HG02623 (cell line): ENCODE measurements at regions not wholly inside any gene's neighbourhood (a gene's known extent, or its start where the extent isn't known, plus 50 kb on each side); places are given as distances from the start of the nearest gene placed in this dataset.
"Not testable (repeated sequence)": the region's sequence is repeated elsewhere in the genome, so short reads cannot be mapped to it uniquely, and the experiment has no call there.

Experiments used
- ATAC-seq: cut with Tn5 transposase; IDR thresholded peaks from one replicate; pipeline ENCODE4 v1.9.1; 2021; ENCODE audit warnings: moderate library complexity; ENCODE audit not compliant: unreplicated experiment

- no peak for ATAC-seq
Observed at GRCh38 chr4:126986005-126986404, 646.8 kb upstream of the INTU start.

DNA sequence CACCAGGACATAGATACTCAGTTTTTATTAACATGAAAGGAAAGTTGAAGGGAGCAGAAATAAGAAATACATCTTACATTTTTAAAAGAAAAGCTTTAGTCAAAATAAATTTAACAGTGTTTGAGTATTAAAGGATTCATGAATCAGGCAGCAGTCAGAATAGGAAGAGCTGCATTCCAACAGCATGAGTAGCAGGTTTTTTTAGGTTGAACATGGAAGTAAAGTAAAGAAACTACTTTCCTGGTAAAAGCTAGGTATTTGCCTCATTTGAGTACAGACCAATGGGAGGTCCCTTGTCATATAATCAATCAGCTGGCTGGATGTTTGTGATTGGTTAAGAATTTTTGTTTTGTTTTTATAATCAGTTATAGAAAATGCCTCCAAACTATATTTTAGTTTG, 645.9 kb upstream of the INTU start:
- no peak for ATAC-seq

- no peak for ATAC-seq
Observed at GRCh38 chr4:126991965-126992364, 640.8 kb upstream of the INTU start.

DNA sequence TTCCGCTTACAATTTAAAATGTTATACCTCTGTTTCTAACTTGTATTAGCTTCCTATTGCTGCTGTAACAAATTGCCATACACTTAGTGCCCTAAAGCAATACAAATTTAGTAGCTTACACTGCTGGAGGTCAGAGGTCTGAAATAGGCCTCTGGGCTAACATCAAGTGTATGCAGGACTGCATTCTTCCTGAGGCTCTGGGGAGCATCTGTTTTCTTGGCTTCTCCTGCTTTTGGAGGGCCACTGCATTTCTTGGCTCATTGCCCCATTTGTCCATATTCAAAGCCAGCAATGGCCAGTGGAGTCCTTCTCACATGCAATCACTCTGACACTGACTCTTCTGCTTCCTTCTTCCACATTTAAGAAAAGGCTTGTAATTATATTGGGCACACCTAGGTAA, 639.8 kb upstream of the INTU start:
- no peak for ATAC-seq

GRCh38 chr4:126993351-126993750, 639.4 kb upstream of the INTU start:
- no peak for ATAC-seq

- ATAC-seq, result no peak
Observed at GRCh38 chr4:126995235-126995634, 637.5 kb upstream of the INTU start.

DNA sequence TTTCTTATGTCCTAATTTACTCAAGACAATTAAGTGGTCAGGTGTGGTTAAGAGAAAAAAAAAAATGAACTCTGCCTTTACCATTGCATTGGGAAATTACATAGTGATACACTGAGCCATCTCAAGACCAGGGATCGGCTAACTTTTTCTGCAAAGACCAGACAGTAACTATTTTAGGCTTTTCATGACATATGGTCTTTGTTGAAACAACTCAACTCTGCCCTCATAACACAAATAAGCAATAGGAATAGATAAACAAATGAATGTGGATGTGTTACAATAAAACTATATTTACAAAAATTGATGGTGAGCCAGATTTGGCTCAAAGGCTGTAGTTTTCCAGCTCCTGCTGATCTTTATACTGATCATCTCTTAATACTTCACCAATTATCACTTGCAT, 632.6 kb upstream of the INTU start:
- ATAC-seq, result no peak

GRCh38 chr4:127000846-127001245, 631.9 kb upstream of the INTU start:
- no peak for ATAC-seq

DNA sequence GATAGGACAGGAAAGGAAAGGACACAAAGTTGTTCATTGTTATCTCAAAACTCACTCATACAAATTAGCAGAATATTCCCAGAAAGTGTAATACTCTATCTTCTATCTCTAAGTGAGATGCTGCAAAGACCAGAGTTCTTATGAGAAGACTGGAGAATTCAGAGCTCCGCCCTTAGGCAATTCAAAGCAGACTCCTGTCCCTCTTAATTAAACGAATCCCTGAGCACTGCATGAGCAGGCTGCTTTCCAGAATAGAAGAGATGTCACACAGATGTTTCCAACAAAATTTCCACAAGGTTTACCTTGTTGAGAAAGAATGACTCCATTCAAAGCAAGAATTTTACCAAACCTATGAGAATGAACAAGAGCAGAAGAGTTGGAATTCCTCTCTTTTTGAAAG, 630.8 kb upstream of the INTU start:
- no peak for ATAC-seq

GRCh38 chr4:127006446-127006877, 626.3 kb upstream of the INTU start:
- ATAC-seq, result no peak

DNA sequence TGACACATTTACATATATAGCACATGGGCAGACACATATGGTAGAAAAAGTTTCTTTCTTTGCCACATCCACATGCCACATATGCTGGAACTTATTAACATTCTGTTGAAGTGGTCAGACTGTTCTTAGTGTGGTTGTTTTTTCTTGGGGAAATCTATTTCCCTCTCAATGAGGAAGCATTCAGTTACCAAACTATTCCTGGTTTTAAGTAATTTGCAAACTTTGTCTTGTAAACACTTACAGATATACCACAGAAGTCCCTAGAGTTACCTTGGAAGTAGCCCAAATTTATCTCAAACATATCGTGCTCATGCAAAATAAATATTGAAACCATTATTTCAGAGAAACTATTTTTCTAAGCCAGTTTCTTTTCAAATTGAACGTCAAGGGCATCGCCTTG, 625.5 kb upstream of the INTU start:
- no peak for ATAC-seq

DNA sequence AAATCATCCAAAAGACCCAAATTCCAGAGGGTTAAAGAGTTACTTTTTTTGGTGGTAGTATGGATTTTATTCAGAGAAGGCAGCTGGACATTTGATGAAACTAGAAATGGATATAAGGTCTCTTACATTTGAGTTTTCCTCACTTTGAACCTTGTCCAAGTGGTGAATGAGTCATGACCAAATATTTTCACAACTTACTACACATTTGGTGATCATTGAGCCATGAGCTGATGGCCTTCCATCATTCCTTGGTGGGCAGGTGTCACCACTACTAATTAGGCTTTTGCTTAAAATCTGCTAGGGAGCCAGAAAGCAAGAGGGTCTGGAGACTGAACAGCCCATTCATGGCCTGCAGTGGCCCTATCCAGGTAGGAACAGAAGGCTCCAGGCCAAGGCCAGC, 620.2 kb upstream of the INTU start:
- no peak for ATAC-seq

- no peak for ATAC-seq
Observed at GRCh38 chr4:127015667-127016117, 617.1 kb upstream of the INTU start.

DNA sequence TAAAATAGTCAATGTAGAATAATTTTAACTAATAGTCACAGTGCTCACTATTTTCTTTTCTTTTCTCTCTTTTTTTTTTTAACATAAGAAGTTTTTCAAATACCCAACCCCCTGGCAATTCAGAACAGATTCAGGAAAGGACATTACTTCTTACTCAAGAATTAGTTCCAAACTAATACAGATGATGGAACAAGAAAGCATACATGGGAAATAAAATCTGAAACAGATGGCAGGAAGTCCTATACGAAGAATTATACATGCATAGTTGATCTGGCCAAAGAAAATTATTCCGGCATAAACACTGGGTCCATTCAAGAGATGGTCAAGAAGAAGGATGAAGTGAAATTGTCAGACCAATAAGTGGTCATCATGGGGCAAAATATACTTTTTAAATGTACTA, 614.4 kb upstream of the INTU start:
- ATAC-seq, result no peak

- not testable (repeated sequence) for ATAC-seq
Observed at GRCh38 chr4:127020831-127021230, 611.9 kb upstream of the INTU start.

DNA sequence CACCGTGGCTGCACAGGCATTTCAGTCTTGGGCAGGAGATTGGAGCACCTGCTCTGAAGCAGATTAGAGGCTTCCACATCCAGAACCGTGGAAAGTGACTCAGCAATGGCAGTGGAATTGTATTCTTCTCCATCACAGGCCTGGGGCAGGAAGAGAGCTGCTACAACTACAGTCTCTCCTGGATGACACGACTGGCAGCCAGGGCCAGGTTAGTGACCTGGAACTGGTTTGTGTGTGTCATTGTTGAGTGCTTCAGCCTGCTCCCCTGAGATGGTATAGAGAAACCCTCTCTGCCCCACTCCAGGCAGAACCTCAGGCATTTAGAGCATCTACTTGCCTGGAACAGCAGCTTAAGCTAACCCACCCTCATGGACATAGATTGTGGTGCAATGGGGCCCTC, 596.5 kb upstream of the INTU start:
- ATAC-seq, result no peak

DNA sequence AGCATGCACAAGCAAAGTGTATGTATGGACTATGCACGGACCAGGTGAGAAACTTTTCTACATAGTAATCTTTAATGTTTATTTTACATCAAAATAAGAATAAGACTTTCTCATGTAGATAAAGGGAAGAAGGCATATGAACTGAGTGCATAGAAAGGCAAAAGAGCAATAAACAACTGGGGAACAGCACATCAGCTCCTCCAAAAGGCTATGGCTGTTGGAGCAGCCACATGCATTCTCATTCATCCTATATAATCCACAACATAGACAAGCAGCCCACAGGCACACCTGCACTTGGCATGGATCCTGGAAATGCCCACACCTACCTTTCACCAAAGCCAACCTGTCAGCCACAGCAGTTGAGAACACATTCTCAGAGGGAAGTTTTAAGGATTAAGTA, 586.9 kb upstream of the INTU start:
- no peak for ATAC-seq

DNA sequence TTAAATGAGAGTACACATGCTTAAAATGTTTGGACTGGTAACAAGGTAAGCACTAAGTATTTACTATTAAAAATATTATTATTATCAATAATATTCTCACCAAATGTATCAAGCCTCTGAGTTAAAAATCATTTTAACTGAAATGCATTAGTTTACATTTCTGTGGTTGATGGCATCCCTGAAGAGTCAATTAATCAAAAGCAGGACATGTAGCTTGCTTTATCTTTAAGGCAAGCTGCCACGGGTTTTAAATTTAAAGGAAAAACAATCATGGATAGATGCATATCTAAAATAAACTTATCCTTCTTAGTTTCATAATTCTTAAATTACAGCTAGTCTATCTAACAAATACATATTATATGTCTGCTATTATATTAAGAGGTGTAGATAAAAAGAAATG, 584.8 kb upstream of the INTU start:
- no peak for ATAC-seq

DNA sequence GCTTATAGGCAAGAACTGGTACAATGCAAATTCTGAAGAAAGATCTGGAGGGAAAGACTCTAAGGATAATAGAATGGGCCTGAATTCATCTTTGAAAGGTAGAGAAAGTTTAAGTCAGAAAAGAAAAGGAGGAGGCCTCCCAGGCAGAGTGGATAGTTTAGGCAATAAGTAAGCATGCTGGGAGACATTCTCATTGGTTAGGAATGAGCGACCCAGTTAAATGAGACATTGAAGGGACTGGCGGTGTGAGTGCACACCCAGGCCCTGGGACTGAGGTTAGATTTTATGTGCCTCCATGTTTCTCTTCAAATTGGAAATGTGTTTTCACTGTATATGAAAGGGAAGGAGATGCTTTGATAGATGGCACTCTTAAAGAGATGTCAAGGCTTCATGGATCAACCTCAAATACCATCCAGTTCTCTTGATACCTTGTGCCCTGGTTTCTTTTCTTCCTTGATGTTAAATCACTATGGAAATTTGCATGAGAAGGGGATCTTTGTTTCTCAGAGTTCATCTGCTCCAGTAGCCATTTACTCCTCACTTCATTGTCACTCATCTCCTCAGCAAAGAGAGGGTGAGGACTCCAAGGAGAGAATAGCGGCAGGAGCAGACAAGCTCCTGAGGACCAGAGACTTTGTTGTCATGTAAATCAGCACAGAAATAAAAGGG, 584.2 kb upstream of the INTU start:
- no peak for ATAC-seq

DNA sequence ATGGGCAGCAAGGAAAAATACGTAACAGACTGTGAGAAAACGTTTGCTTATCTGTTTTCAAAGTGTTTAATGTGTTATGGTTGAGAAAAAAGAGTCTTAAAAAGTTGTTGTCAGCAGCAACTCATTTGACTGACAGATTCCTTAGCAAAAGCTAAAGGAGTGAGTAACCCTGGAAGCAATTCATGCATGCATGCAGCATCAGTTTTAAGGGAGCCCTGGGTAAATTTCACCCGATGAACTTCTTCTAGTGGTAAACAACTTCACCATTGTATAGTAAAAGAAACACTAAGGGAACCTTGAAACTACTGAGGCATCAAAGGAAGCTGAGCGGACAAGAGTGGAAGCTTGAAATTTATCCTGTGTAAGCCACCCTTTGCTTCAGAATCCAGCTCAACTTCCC, 583.2 kb upstream of the INTU start:
- ATAC-seq, result no peak

GRCh38 chr4:127052742-127053141, 580.0 kb upstream of the INTU start:
- no peak for ATAC-seq

DNA sequence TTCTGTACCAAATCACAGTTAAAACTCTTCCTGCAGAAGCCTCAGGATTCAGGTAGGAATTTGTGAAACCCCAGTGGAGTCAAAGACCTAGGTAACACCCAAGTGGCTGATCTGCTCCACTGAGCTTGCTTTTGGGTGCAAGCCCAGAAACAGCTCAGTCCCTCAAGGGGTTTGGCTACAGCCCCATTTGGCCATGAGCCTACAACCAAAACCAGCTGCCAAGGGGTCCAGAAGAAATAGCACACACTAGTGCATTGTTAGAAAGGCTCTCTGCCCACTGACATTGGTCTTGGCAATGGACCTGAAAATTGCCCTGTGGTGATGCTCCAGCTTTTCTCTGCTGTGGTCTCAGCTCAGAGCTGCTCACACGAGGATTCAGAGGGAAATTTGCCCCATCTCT, 577.4 kb upstream of the INTU start:
- ATAC-seq, result no peak

DNA sequence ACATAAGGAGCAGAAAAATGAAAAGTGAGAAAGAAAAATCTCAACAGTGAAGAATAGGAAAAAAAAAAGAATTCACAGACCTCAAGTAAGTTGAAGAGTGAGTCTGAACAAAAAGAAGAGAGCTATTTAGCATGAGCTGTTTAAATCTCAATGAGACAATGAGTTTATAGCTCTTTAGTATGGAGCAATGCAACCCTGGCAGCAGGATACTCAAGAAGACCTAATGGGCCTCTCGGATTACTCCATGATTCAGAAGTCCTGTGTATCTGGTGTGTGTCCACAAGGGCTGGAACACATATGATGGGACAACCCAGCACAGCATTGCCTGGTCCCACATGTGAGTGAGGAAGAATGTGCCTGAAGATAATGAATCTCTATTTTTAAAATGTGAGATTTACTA, 563.1 kb upstream of the INTU start:
- no peak for ATAC-seq
